ENCODE measurements at regions not wholly inside any gene's neighbourhood (a gene's known extent, or its start where the extent isn't known, plus 50 kb on each side); places are given as distances from the start of the nearest gene placed in this dataset.

DNA sequence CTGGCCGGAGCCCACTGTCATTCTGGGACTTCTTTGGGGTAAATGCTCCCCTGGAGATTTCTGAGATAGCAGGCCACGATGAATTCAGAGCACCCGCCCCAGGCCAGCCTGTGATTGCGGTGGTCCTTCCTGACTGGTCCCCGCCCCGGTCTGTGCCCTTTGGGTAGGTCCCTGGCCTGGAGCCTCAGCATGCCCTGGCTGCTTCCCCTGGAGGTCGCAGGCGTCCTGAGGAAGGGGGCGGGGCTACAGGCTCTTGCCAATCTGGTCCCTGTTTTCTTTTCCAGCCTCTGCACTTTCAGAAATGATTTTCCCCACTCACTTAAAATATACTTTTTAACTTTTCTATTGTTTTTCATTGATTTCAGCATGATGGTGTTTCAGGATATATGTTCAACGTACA lies 250.2 kb upstream of the ATP10A start:
- TF ChIP-seq EP300 (conservative IDR thresholded peaks at IDR 0.05; ENCODE audit: poor library complexity, severe bottlenecking) (no peak), SMC3 (conservative IDR thresholded peaks at IDR 0.05; ENCODE audit: poor library complexity) (no peak), MXI1 (conservative IDR thresholded peaks at IDR 0.05; ENCODE audit: poor library complexity, severe bottlenecking) (no peak), TAF1 (IDR thresholded peaks at IDR 0.05; ENCODE audit: low read depth) (no peak), POLR2AphosphoS5 (IDR thresholded peaks at IDR 0.05) (no peak)
- TF ChIP-seq, protein P1, sequence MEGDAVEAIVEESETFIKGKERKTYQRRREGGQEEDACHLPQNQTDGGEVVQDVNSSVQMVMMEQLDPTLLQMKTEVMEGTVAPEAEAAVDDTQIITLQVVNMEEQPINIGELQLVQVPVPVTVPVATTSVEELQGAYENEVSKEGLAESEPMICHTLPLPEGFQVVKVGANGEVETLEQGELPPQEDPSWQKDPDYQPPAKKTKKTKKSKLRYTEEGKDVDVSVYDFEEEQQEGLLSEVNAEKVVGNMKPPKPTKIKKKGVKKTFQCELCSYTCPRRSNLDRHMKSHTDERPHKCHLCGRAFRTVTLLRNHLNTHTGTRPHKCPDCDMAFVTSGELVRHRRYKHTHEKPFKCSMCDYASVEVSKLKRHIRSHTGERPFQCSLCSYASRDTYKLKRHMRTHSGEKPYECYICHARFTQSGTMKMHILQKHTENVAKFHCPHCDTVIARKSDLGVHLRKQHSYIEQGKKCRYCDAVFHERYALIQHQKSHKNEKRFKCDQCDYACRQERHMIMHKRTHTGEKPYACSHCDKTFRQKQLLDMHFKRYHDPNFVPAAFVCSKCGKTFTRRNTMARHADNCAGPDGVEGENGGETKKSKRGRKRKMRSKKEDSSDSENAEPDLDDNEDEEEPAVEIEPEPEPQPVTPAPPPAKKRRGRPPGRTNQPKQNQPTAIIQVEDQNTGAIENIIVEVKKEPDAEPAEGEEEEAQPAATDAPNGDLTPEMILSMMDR (IDR thresholded peaks at IDR 0.05; ENCODE audit: poor library complexity, severe bottlenecking), result no peak
- TF ChIP-seq, protein P2, sequence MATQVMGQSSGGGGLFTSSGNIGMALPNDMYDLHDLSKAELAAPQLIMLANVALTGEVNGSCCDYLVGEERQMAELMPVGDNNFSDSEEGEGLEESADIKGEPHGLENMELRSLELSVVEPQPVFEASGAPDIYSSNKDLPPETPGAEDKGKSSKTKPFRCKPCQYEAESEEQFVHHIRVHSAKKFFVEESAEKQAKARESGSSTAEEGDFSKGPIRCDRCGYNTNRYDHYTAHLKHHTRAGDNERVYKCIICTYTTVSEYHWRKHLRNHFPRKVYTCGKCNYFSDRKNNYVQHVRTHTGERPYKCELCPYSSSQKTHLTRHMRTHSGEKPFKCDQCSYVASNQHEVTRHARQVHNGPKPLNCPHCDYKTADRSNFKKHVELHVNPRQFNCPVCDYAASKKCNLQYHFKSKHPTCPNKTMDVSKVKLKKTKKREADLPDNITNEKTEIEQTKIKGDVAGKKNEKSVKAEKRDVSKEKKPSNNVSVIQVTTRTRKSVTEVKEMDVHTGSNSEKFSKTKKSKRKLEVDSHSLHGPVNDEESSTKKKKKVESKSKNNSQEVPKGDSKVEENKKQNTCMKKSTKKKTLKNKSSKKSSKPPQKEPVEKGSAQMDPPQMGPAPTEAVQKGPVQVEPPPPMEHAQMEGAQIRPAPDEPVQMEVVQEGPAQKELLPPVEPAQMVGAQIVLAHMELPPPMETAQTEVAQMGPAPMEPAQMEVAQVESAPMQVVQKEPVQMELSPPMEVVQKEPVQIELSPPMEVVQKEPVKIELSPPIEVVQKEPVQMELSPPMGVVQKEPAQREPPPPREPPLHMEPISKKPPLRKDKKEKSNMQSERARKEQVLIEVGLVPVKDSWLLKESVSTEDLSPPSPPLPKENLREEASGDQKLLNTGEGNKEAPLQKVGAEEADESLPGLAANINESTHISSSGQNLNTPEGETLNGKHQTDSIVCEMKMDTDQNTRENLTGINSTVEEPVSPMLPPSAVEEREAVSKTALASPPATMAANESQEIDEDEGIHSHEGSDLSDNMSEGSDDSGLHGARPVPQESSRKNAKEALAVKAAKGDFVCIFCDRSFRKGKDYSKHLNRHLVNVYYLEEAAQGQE (IDR thresholded peaks at IDR 0.05; ENCODE audit: borderline replicate concordance), result no peak
- Histone ChIP-seq H3K9me2 (ENCODE audit: insufficient read depth, low read length) (no peaks in the 10 kb centered on the region), H3K4me3 (ENCODE audit: low read length) (no peak overlapping the region), H2AFZ (ENCODE audit: low read depth, low read length) (no peak overlapping the region), H3K79me2 (replicated peaks; ENCODE audit: insufficient read depth, low read length) (no peaks in the 10 kb centered on the region), H3K36me3 (ENCODE audit: insufficient read depth, low read length) (no peaks in the 10 kb centered on the region), H3F3A (ENCODE audit: insufficient read depth, low read length, poor library complexity, severe bottlenecking) (no peaks in the 10 kb centered on the region), H3K27me3 (ENCODE audit: insufficient read depth, low read depth, low read length) (no peaks in the 10 kb centered on the region), H3K9me3 (ENCODE audit: low read length) (no peaks in the 10 kb centered on the region), H4K20me1 (ENCODE audit: insufficient read depth) (no peaks in the 10 kb centered on the region), H3K4me2 (ENCODE audit: low read length) (no peak overlapping the region), H3K9ac (ENCODE audit: low read length) (no peak overlapping the region), H3K27ac (ENCODE audit: low read length) (no peak overlapping the region)

DNA sequence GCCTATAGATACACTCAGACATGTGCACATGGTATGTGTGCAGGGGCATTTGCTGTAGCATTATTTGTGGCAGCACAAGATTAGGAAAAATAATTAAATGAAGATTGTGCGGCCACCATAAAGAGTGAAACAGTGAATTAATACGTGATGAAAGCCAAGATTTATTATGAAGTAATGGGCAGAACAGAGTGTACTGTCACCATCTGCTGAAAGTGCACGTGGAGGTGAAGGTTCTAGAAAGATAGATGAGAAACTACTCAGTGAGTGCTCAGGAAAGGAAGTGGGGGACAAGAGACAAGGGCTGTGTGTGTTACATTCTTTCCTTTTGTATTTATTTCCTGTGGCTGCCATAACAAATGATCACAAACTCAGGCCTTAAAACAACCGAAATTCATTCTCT lies 246.1 kb upstream of the ATP10A start:
- H3F3A ChIP-seq (ENCODE audit: insufficient read depth, low read length, poor library complexity, severe bottlenecking), result no peaks in the 10 kb centered on the region
- no peaks in the 10 kb centered on the region for H3K9me2 ChIP-seq (ENCODE audit: insufficient read depth, low read length)
- no peak overlapping the region for H3K27ac ChIP-seq (ENCODE audit: low read length)
- H3K9ac ChIP-seq (ENCODE audit: low read length), result no peak overlapping the region
- no peaks in the 10 kb centered on the region for H4K20me1 ChIP-seq (ENCODE audit: insufficient read depth)
- no peaks in the 10 kb centered on the region for H3K9me3 ChIP-seq (ENCODE audit: low read length)
- no peaks in the 10 kb centered on the region for H3K36me3 ChIP-seq (ENCODE audit: insufficient read depth, low read length)
- no peak overlapping the region for H2AFZ ChIP-seq (ENCODE audit: low read depth, low read length)
- no peak overlapping the region for H3K4me3 ChIP-seq (ENCODE audit: low read length)
- TF ChIP-seq POLR2AphosphoS5 (IDR thresholded peaks at IDR 0.05), result no peak
- TF ChIP-seq SMC3 (conservative IDR thresholded peaks at IDR 0.05; ENCODE audit: poor library complexity), result no peak
- no peak overlapping the region for H3K4me2 ChIP-seq (ENCODE audit: low read length)
- H3K79me2 ChIP-seq (replicated peaks; ENCODE audit: insufficient read depth, low read length), result no peaks in the 10 kb centered on the region
- no peaks in the 10 kb centered on the region for H3K27me3 ChIP-seq (ENCODE audit: insufficient read depth, low read depth, low read length)

DNA sequence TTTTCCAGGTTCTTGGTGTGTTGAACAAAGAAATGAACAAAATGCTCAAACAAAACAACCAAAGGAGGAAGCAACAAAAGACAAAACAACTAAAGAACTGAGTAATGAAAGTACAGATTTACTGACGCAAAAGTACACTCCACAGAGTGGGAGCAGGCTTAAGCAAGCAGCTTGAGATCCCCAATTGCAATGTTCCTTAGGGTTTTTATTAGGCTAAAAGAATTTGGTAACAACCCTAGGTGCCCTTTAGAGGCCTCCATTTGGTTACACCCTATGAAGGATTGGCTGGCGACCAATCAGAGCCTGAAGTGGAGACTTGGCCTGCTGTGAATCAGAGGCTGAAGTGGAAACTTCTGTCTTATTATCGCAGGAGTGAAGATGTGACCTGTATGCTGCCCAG lies 243.4 kb upstream of the ATP10A start:
- TF ChIP-seq RAD21 (conservative IDR thresholded peaks at IDR 0.05), result no peak
- no peak for TF ChIP-seq EZH2 (IDR thresholded peaks at IDR 0.05; ENCODE audit: borderline replicate concordance, insufficient read depth, low read length, poor library complexity, severe bottlenecking)
- TF ChIP-seq SMC3 (conservative IDR thresholded peaks at IDR 0.05; ENCODE audit: poor library complexity), result no peak
- no peak for TF ChIP-seq MXI1 (conservative IDR thresholded peaks at IDR 0.05; ENCODE audit: poor library complexity, severe bottlenecking)
- TF ChIP-seq, protein P1 (IDR thresholded peaks at IDR 0.05; ENCODE audit: poor library complexity, severe bottlenecking), result no peak
- TF ChIP-seq, protein P2 (IDR thresholded peaks at IDR 0.05; ENCODE audit: borderline replicate concordance), result no peak
- TF ChIP-seq EP300 (conservative IDR thresholded peaks at IDR 0.05; ENCODE audit: poor library complexity, severe bottlenecking), result no peak
- no peak for TF ChIP-seq POLR2AphosphoS5 (IDR thresholded peaks at IDR 0.05)
- TF ChIP-seq TAF1 (IDR thresholded peaks at IDR 0.05; ENCODE audit: low read depth), result no peak
- H3K9me2 ChIP-seq (ENCODE audit: insufficient read depth, low read length), result no peaks in the 10 kb centered on the region
- no peak overlapping the region for H3K4me2 ChIP-seq (ENCODE audit: low read length)
- H2AFZ ChIP-seq (ENCODE audit: low read depth, low read length), result no peak overlapping the region
- no peaks in the 10 kb centered on the region for H3K79me2 ChIP-seq (replicated peaks; ENCODE audit: insufficient read depth, low read length)
- H3K36me3 ChIP-seq (ENCODE audit: insufficient read depth, low read length), result no peaks in the 10 kb centered on the region
- no peaks in the 10 kb centered on the region for H4K20me1 ChIP-seq (ENCODE audit: insufficient read depth)
- H3F3A ChIP-seq (ENCODE audit: insufficient read depth, low read length, poor library complexity, severe bottlenecking), result no peaks in the 10 kb centered on the region
- H3K27me3 ChIP-seq (ENCODE audit: insufficient read depth, low read depth, low read length), result no peaks in the 10 kb centered on the region
- no peaks in the 10 kb centered on the region for H3K9me3 ChIP-seq (ENCODE audit: low read length)
- H3K9ac ChIP-seq (ENCODE audit: low read length), result no peak overlapping the region
- no peak overlapping the region for H3K4me3 ChIP-seq (ENCODE audit: low read length)
- H3K27ac ChIP-seq (ENCODE audit: low read length), result no peak overlapping the region

All from neural cell (in vitro differentiated cells).